NOMO-1 treated with DMSO at 0.1 percent for 48 hours (cell line): ENCODE measurements at regions not wholly inside any gene's neighbourhood (a gene's known extent, or its start where the extent isn't known, plus 50 kb on each side); places are given as distances from the start of the nearest gene placed in this dataset.
"Not testable (repeated sequence)": the region's sequence is repeated elsewhere in the genome, so short reads cannot be mapped to it uniquely, and the experiment has no call there.

Experiments used
- DNase-seq: peaks from one replicate; lab custom pipeline; 2025; ENCODE audit not compliant: unreplicated experiment; lab: John Stamatoyannopoulos, UW

GRCh38 chr14:23750357-23750756 is 114.2 kb downstream of the DHRS2 start:
- no peak for DNase-seq

- DNase-seq = no peak
These were observed 115.5 kb downstream of the DHRS2 start for GRCh38 chr14:23751616-23752015.

GRCh38 chr14:23763394-23763793 is 127.2 kb downstream of the DHRS2 start:
- no peak for DNase-seq

GRCh38 chr14:23766737-23767401 is 130.7 kb downstream of the DHRS2 start:
- no peak for DNase-seq

- not testable (repeated sequence) for DNase-seq
These were observed 133.1 kb downstream of the DHRS2 start for GRCh38 chr14:23769221-23769728.

- DNase-seq = no peak
These were observed 137.8 kb downstream of the DHRS2 start for GRCh38 chr14:23773981-23774380.

GRCh38 chr14:23776296-23776695 is 140.1 kb downstream of the DHRS2 start:
- no peak for DNase-seq

GRCh38 chr14:23785208-23785607 is 149.0 kb downstream of the DHRS2 start:
- DNase-seq = no peak

- no peak for DNase-seq
These were observed 151.3 kb downstream of the DHRS2 start for GRCh38 chr14:23787436-23787835.

GRCh38 chr14:23789696-23790095 is 153.5 kb downstream of the DHRS2 start:
- DNase-seq = no peak

- no peak for DNase-seq
These were observed 157.4 kb downstream of the DHRS2 start for GRCh38 chr14:23793532-23793931.

- no peak for DNase-seq
These were observed 152.8 kb upstream of the DHRS4 start for GRCh38 chr14:23800811-23801210.

- DNase-seq = no peak
These were observed 151.8 kb upstream of the DHRS4 start for GRCh38 chr14:23801766-23802165.

GRCh38 chr14:23804817-23805216 is 148.8 kb upstream of the DHRS4 start:
- no peak for DNase-seq

GRCh38 chr14:23805761-23806160 is 147.8 kb upstream of the DHRS4 start:
- no peak for DNase-seq

GRCh38 chr14:23814527-23815256 is 138.9 kb upstream of the DHRS4 start:
- DNase-seq = no peak

GRCh38 chr14:23816371-23816770 is 137.2 kb upstream of the DHRS4 start:
- no peak for DNase-seq

- DNase-seq = no peak
These were observed 136.3 kb upstream of the DHRS4 start for GRCh38 chr14:23817164-23817767.

GRCh38 chr14:23827100-23827892 is 126.3 kb upstream of the DHRS4 start:
- peak; percentile 32 for DNase-seq

- no peak for DNase-seq
These were observed 125.6 kb upstream of the DHRS4 start for GRCh38 chr14:23828001-23828400.

GRCh38 chr14:23828616-23829015 is 125.0 kb upstream of the DHRS4 start:
- peak; percentile 87 for DNase-seq
